ENCODE measurements at regions not wholly inside any gene's neighbourhood (a gene's known extent, or its start where the extent isn't known, plus 50 kb on each side); places are given as distances from the start of the nearest gene placed in this dataset.

- DNase-seq (ENCODE audit: low spot score) (no peak), FAIRE-seq (no peak), ATAC-seq (no peak)
- H3K9ac ChIP-seq (ENCODE audit: insufficient read depth, low read depth, low read length), result no peak overlapping the region
- H3K27ac ChIP-seq (ENCODE audit: extremely low read length, insufficient read depth, low read length), result no peak overlapping the region
- in situ Hi-C loops (cut with HindIII; ENCODE audit: extremely low pct_ligation_motif_present, low pct_unique_long_range_greater_than_20kb), result no loop called here
- 25% methylated on average over 2 of the region's 2 CpGs for WGBS (ENCODE audit: low lambda C conversion rate)
- ChIA-PET POLR2A (no interaction called here), CTCF (ENCODE audit: low intra/inter-chr PET ratio, low total read pairs) (no interaction called here)
- H3K4me1 ChIP-seq (ENCODE audit: insufficient read depth, low read length), result no peaks in the 10 kb centered on the region
- H3K27me3 ChIP-seq (ENCODE audit: control insufficient read depth in 1 of 2, insufficient read depth in 2 of 2, low read length in 2 of 2), result no peaks in the 10 kb centered on the region
- no peaks in the 10 kb centered on the region for H4K20me1 ChIP-seq (ENCODE audit: insufficient read depth, low read length)
- no peak overlapping the region for H2AFZ ChIP-seq (ENCODE audit: low read length)
- TF ChIP-seq RFX5 (IDR thresholded peaks at IDR 0.05; ENCODE audit: low read depth, low read length) (no peak), NR2F1 (CRISPR knock-in tag; IDR thresholded peaks at IDR 0.05) (no peak), ZNF121 (CRISPR knock-in tag; IDR thresholded peaks at IDR 0.05) (no peak), ZNF605 (CRISPR knock-in tag; IDR thresholded peaks at IDR 0.05) (no peak), RBM22 (optimal IDR thresholded peaks at IDR 0.05; ENCODE audit: low read length) (no peak), TCF12 (IDR thresholded peaks at IDR 0.05) (no peak), TCF12 (CRISPR knock-in tag; IDR thresholded peaks at IDR 0.05) (no peak), ZBTB38 (CRISPR knock-in tag; IDR thresholded peaks at IDR 0.05) (no peak), ATF7 (IDR thresholded peaks at IDR 0.05) (peak; percentile 72), ATF7 (CRISPR knock-in tag; IDR thresholded peaks at IDR 0.05) (no peak), CREB1 (IDR thresholded peaks at IDR 0.05) (peak; percentile 32; the same call in 1 of the 2 replicates), CREB1 (CRISPR knock-in tag; IDR thresholded peaks at IDR 0.05) (no peak)
- H3K36me3 ChIP-seq (replicated peaks in 1 of 2; ENCODE audit: control insufficient read depth in 1 of 2, insufficient read depth in 2 of 2, low read length in 2 of 2), result no peaks in the 10 kb centered on the region
- intact Hi-C loops (cut with micrococcal nuclease; ENCODE audit: unreplicated experiment), result no loop called here
- H3K79me2 ChIP-seq (ENCODE audit: insufficient read depth, low read length), result no peaks in the 10 kb centered on the region
- H3K4me3 ChIP-seq (replicated peaks in 1 of 3; ENCODE audit: insufficient read depth in 1 of 3, low read depth in 2 of 3, low read length in 3 of 3), result no peak overlapping the region
- H3K9me3 ChIP-seq (ENCODE audit: low read length), result no peaks in the 10 kb centered on the region
- no TSS peak for BruUV-seq (replicated peaks)
- H3K4me2 ChIP-seq (ENCODE audit: low read depth, low read length), result no peak overlapping the region
These were observed 418.7 kb upstream of the RGS18 start for GRCh38 chr1:191739544-191739943.

GRCh38 chr1:191752342-191752741 is 405.9 kb upstream of the RGS18 start:
- Histone ChIP-seq H3K4me3 (replicated peaks in 1 of 3; ENCODE audit: insufficient read depth in 1 of 3, low read depth in 2 of 3, low read length in 3 of 3) (no peak overlapping the region), H3K4me1 (ENCODE audit: insufficient read depth, low read length) (no peaks in the 10 kb centered on the region), H3K36me3 (replicated peaks in 1 of 2; ENCODE audit: control insufficient read depth in 1 of 2, insufficient read depth in 2 of 2, low read length in 2 of 2) (no peaks in the 10 kb centered on the region), H3K9me3 (ENCODE audit: low read length) (no peaks in the 10 kb centered on the region), H3K9ac (ENCODE audit: insufficient read depth, low read depth, low read length) (no peak overlapping the region), H3K4me2 (ENCODE audit: low read depth, low read length) (no peak overlapping the region), H2AFZ (ENCODE audit: low read length) (no peak overlapping the region), H3K27ac (ENCODE audit: extremely low read length, insufficient read depth, low read length) (no peak overlapping the region), H3K27me3 (ENCODE audit: control insufficient read depth in 1 of 2, insufficient read depth in 2 of 2, low read length in 2 of 2) (no peaks in the 10 kb centered on the region), H3K79me2 (ENCODE audit: insufficient read depth, low read length) (no peaks in the 10 kb centered on the region), H4K20me1 (ENCODE audit: insufficient read depth, low read length) (no peaks in the 10 kb centered on the region)
- no TSS peak for BruUV-seq (replicated peaks)
- ChIA-PET POLR2A (no interaction called here), CTCF (ENCODE audit: low intra/inter-chr PET ratio, low total read pairs) (no interaction called here)
- ATAC-seq (no peak), DNase-seq (ENCODE audit: low spot score) (no peak), FAIRE-seq (no peak)
- WGBS (ENCODE audit: low lambda C conversion rate), result 0% methylated on average over 4 of the region's 4 CpGs
- intact Hi-C loops (cut with micrococcal nuclease; ENCODE audit: unreplicated experiment) (no loop called here), in situ Hi-C loops (cut with HindIII; ENCODE audit: extremely low pct_ligation_motif_present, low pct_unique_long_range_greater_than_20kb) (no loop called here)
- peak; percentile 26; the same call in 1 of the 2 replicates for TF ChIP-seq CTCF (CRISPR knock-in tag; IDR thresholded peaks at IDR 0.05)
- TF ChIP-seq IRF9 (CRISPR knock-in tag; IDR thresholded peaks at IDR 0.05; ENCODE audit: borderline replicate concordance), result no peak
- TF ChIP-seq MYC (CRISPR knock-in tag; IDR thresholded peaks at IDR 0.05; ENCODE audit: borderline replicate concordance), result no peak
- no peak for TF ChIP-seq NFIB (CRISPR knock-in tag; IDR thresholded peaks at IDR 0.05; ENCODE audit: borderline replicate concordance)
- TF ChIP-seq KLF11 (CRISPR knock-in tag; IDR thresholded peaks at IDR 0.05), result no peak
- TF ChIP-seq STAG1 (CRISPR knock-in tag; IDR thresholded peaks at IDR 0.05), result 0 out of 2 replicates have a peak, but pooled peaks have one; percentile 11

All from HepG2 (cell line).